C4-2B (cell line): ENCODE measurements at regions not wholly inside any gene's neighbourhood (a gene's known extent, or its start where the extent isn't known, plus 50 kb on each side); places are given as distances from the start of the nearest gene placed in this dataset.

Experiments
- H3K27ac ChIP-seq: fragments of 450-650 bp; 2 replicates; pipeline ENCODE4 v1.5.1; 2017
- ZFX ChIP-seq: fragments of 450-650 bp; IDR thresholded peaks from 2 replicates; pipeline ENCODE4 v1.6.1; 2017
- TF ChIP-seq, protein P1 (sequence below): fragments of 450-650 bp; conservative IDR thresholded peaks from 2 replicates; pipeline ENCODE4 v1.5.1; 2017; ENCODE audit warnings: mild to moderate bottlenecking

DNA sequence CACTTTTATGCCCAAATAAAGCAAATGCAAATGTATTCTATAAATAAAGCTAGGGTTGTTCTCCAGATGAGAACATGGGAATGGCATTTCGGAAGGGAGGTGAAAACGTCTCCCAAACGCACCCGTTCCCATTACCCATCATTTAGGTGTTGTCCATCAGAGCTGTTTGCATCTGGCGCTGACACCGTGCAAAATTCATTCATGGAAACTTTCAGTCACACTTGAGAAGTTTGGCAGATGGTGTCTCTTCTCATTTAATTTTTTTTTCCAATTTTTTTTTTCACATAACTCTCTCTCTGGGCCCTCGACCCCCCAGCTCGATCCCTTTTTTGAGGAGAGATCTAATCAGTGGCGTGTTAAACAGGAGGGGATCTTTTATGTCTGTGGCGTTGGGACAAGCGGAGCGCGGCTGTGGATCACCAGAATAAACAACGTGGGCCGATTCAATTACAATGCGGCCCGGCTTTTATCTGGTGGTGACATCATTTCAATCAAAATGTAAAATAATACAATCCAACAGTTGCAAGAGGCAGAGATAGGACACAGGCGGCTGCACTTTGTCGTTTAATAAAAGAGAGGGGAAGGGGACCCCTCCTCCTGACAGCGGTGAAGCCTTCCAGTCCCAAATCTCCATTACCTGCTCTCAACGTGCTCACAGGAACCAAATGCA lies 246.1 kb upstream of the IRX4 start:
- H3K27ac ChIP-seq, result no peak overlapping the region
- TF ChIP-seq, protein P1, sequence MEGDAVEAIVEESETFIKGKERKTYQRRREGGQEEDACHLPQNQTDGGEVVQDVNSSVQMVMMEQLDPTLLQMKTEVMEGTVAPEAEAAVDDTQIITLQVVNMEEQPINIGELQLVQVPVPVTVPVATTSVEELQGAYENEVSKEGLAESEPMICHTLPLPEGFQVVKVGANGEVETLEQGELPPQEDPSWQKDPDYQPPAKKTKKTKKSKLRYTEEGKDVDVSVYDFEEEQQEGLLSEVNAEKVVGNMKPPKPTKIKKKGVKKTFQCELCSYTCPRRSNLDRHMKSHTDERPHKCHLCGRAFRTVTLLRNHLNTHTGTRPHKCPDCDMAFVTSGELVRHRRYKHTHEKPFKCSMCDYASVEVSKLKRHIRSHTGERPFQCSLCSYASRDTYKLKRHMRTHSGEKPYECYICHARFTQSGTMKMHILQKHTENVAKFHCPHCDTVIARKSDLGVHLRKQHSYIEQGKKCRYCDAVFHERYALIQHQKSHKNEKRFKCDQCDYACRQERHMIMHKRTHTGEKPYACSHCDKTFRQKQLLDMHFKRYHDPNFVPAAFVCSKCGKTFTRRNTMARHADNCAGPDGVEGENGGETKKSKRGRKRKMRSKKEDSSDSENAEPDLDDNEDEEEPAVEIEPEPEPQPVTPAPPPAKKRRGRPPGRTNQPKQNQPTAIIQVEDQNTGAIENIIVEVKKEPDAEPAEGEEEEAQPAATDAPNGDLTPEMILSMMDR, result no peak
- TF ChIP-seq ZFX, result no peak

DNA sequence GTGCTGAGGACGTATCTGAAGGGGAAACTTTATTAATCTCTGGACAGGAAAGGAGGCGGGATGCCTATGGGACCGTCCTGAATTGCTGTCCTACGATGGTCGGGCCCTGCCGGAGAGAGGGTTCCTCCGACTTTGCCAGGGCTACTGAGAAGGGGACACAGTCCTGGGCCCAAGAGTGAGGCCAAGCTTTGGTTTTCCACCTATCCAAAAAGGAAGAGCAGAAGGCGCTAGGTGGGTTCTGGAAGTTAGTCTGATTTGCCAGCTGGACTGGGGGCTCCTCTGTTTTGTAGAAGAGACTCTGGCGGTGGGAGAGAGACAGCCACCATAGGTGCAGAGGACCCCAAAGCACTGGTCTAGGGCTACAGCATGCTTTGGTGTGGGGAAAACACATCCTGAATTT lies 243.8 kb upstream of the IRX4 start:
- no peak for TF ChIP-seq ZFX
- TF ChIP-seq, protein P1, result no peak
- H3K27ac ChIP-seq, result no peak overlapping the region

DNA sequence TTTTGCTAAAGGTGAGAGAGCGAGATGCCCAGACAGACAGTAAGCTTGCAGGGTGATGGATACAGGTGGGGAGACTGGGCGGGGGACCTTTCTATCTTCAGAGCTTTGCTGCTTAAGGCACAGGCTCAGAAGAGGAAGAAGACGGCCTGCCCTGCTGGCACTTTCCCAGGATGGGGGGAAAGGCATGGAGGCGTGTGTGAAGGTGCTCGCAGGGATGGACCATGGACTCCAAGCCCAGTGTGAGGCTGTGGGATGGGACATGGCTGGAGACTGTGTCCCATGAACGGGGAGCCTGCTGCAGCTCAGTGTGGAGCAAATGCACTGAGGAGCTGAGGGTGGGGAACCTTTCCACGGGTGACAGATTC lies 243.2 kb upstream of the IRX4 start:
- no peak overlapping the region for H3K27ac ChIP-seq
- no peak for TF ChIP-seq ZFX
- TF ChIP-seq, protein P1, result no peak

DNA sequence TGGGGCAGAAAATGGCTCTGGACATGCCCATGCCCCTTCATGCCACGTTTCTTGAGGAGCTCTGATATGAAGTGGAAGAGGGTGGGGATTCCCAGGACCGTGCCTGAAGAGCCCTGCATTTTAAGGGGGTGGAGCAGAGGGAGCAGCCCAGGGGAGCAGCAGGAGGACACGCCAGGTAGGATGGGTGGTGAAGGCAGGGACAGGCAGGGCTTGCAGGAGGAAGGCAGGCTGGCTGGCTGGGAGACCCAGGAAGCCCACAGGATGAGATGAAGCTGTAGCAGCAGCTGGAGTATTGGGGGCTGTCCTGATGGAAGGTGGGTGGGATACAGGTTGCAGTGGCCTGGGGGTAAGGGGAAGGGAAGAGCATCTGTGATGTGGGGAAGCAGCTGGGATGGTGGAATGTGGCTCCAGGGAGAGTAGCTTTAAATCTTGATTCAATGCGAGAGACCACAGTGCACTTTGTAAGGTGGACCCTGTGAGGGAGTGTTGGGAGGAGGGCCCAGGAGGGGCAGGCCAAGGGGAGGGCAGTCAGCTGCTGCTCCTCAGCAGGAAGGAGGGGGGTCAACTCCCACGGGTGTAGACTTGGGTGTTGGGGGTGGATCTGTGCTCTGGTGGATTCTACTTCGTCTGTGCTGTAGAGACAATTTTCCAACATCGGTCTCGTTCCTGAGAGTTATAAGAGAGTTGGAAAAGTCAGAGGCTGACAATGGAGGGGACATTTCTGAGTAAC lies 242.6 kb upstream of the IRX4 start:
- TF ChIP-seq ZFX, result no peak
- TF ChIP-seq, protein P1, result no peak
- H3K27ac ChIP-seq, result no peak overlapping the region

DNA sequence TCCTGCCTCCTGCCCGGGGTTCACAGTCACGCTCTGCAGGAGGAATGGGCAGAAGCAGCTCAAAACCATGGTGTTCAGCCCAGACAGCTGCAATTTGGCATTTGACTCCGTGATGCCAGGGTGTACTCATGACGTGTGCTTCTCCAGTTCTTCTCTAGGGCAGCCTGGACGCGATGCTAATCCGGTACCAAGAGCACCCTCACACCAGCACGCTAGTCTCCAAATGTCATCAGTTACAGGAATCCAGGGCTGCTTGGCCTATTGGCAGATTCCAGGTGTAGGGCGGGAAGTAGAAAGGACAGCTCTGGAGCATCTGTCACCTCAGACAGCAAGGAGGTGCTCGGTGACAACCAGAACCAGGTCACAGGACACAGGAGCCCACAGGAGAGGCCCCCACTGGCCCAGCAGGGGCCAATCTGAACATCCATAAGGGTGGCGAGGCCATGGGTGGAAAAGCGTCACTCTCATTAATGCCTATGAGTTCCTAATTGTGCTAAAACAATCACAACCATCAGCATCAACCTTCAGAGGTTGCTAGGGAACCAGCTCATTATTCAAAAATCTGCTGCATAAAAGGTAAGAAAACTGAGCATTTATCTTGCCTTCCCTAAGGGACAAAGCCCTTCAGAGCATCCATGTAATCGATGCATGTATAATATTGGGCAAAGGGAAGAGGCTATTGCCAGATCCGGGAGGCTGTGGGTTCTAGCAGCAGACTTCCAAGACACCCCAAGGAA lies 241.9 kb upstream of the IRX4 start:
- no peak overlapping the region for H3K27ac ChIP-seq
- TF ChIP-seq, protein P1, result no peak
- no peak for TF ChIP-seq ZFX

DNA sequence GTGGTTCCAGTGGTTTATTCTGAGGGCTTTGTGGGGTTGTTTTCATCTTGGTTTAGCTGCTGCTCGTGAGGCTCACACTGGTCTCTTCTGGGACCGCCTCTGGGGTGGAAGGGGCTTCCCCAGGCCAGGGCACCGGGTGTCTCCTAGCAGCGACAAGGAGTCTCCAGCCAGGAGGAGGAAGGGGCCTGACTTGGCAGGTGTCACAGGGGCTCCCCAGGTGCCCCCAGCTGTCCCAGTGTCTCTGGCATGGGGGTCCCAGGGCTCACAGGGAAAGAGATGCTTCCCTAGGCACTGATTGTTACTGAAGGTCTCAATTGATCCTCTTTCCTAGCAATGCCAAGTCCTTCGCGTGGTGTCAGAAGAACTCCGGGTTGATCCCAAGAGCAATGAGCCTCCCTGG lies 241.1 kb upstream of the IRX4 start:
- H3K27ac ChIP-seq, result no peak overlapping the region
- TF ChIP-seq, protein P1, result no peak
- TF ChIP-seq ZFX, result no peak

DNA sequence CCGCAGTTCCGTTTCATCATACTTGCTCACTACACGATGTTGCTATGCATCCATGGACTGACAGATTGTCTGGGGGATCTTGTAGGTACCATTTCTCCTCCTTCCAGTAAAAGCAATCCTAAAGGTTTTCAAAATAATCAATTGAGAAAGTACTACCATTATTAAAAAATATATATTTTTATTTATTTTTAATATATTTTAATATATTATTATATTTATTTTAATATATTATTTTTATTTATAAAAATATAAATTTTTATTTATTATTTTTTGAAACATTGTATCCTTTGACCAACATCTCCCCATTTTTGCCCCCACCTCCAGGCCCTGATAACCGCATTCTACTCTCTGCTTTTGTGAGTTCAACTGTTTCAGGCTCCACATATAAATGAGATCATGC lies 237.6 kb upstream of the IRX4 start:
- no peak overlapping the region for H3K27ac ChIP-seq
- no peak for TF ChIP-seq ZFX
- TF ChIP-seq, protein P1, result no peak
